HepG2 (cell line): ENCODE measurements at regions not wholly inside any gene's neighbourhood (a gene's known extent, or its start where the extent isn't known, plus 50 kb on each side); places are given as distances from the start of the nearest gene placed in this dataset.

Experiments used
- ATAC-seq: fragments of 200-7000 bp; cut with Tn5 transposase; 3 replicates; pipeline ENCODE4 v1.9.1; 2020; ENCODE audit warnings: mild to moderate bottlenecking, moderate library complexity
- BruUV-seq: library from RNA; stranded (reverse); fragments of 400-500 nt; replicated peaks from 2 replicates; lab custom pipeline; 2021; lab: Mats Ljungman, UMichigan
- CTCF ChIA-PET: fragments of 300-600 bp; formaldehyde crosslinking; extraction: SDS; loops from one replicate; lab custom pipeline; 2021; ENCODE audit warnings: low total read pairs, inconsistent platforms, low intra/inter-chr PET ratio; lab: Yijun Ruan, JAX
- POLR2A ChIA-PET: fragments of 350-600 bp; sonication (Branson Sonifier 250); formaldehyde crosslinking; loops from one replicate; lab custom pipeline; 2020; ENCODE audit warnings: antibody characterized with exemption, inconsistent platforms; lab: Yijun Ruan, JAX
- DNase-seq: peaks from one replicate; pipeline ENCODE4 v3.0.0-alpha.2; 2015; ENCODE audit warnings: low spot score
- FAIRE-seq: peaks from 3 replicates; lab custom pipeline; 2011; peaks lifted over from hg19 to GRCh38; lab: Jason Lieb, UNC
- H2AFZ ChIP-seq: one replicate; pipeline ENCODE4 v1.6.1; 2011; ENCODE audit warnings: low read length, inconsistent platforms
- H3K27ac ChIP-seq: fragments of 300-600 bp; 3 replicates; pipeline ENCODE4 v1.8.0; 2011; ENCODE audit warnings: mixed run types, mild to moderate bottlenecking, mixed read lengths, low read length, inconsistent platforms; ENCODE audit not compliant: insufficient read depth; ENCODE audit errors: extremely low read length
- H3K27me3 ChIP-seq, 2 experiments: fragments of 200-600 bp in 1 of 2; 2 replicates in 1 of 2; 3 replicates in 1 of 2; pipeline versions ENCODE4 v1.6.0 to v1.8.0; 2011; ENCODE audit warnings: low read length in 2 of 2, mild to moderate bottlenecking in 2 of 2, moderate library complexity in 2 of 2, inconsistent platforms in 1 of 2; ENCODE audit not compliant: insufficient read depth in 2 of 2, control insufficient read depth in 1 of 2
- H3K36me3 ChIP-seq, 2 experiments: fragments of 200-600 bp in 1 of 2; replicated peaks in 1 of 2; 2 replicates in 1 of 2; 3 replicates in 1 of 2; pipeline versions ENCODE4 v1.5.1 to v1.8.0; 2011; ENCODE audit warnings: low read length in 2 of 2, inconsistent platforms in 1 of 2; ENCODE audit not compliant: insufficient read depth in 2 of 2, control insufficient read depth in 1 of 2
- H3K4me1 ChIP-seq: 2 replicates; pipeline ENCODE4 v1.5.1; 2012; ENCODE audit warnings: low read length, inconsistent platforms; ENCODE audit not compliant: insufficient read depth
- H3K4me2 ChIP-seq: 2 replicates; pipeline ENCODE4 v1.6.0; 2011; ENCODE audit warnings: low read depth, low read length, inconsistent platforms
- H3K4me3 ChIP-seq, 3 experiments: fragments of 200-600 bp in 1 of 3; sonication (generic), shearing (Covaris generic) in 1 of 3; replicated peaks in 1 of 3; 2 replicates each; pipeline ENCODE4 v1.5.1; 2011 to 2016; ENCODE audit warnings: low read length in 3 of 3, inconsistent platforms in 2 of 3, low read depth in 2 of 3, mild to moderate bottlenecking in 2 of 3, control low read depth in 1 of 3, mixed read lengths in 1 of 3; ENCODE audit not compliant: insufficient read depth in 1 of 3
- H3K79me2 ChIP-seq: one replicate; pipeline ENCODE4 v1.6.1; 2011; ENCODE audit warnings: low read length, inconsistent platforms; ENCODE audit not compliant: insufficient read depth
- H3K9ac ChIP-seq: 2 replicates; pipeline ENCODE4 v1.6.0; 2011; ENCODE audit warnings: mild to moderate bottlenecking, low read depth, low read length, inconsistent platforms; ENCODE audit not compliant: insufficient read depth
- H3K9me3 ChIP-seq: 2 replicates; pipeline ENCODE4 v1.5.1; 2012; ENCODE audit warnings: mild to moderate bottlenecking, low read length
- H4K20me1 ChIP-seq: 2 replicates; pipeline ENCODE4 v1.6.0; 2011; ENCODE audit warnings: inconsistent platforms, mild to moderate bottlenecking, low read length, moderate library complexity; ENCODE audit not compliant: insufficient read depth
- ISX ChIP-seq: sonication (generic); formaldehyde crosslinking; conservative IDR thresholded peaks from 2 replicates; pipeline ENCODE4 v1.5.0; 2020; ENCODE audit warnings: missing genetic modification reagents
- JUN ChIP-seq: sonication (generic); formaldehyde crosslinking; IDR thresholded peaks from 2 replicates; pipeline ENCODE4 v1.4.0; 2020; ENCODE audit warnings: mild to moderate bottlenecking, missing genetic modification reagents
- NFE2L2 ChIP-seq: fragments of 150-350 bp; IDR thresholded peaks from 2 replicates; pipeline ENCODE4 v1.6.1; 2014; ENCODE audit warnings: low read length
- PRPF4 ChIP-seq: fragments of 200-400 bp; formaldehyde crosslinking; IDR thresholded peaks from 2 replicates; pipeline ENCODE4 v1.6.1; 2016; ENCODE audit warnings: low read length, low read depth; ENCODE audit not compliant: poor library complexity, severe bottlenecking
- SAP130 ChIP-seq: IDR thresholded peaks from 2 replicates; pipeline ENCODE4 v1.6.1; 2016; ENCODE audit warnings: low read depth
- TEAD2 ChIP-seq: sonication (generic); formaldehyde crosslinking; IDR thresholded peaks from 2 replicates; pipeline ENCODE4 v1.9.0; 2021; ENCODE audit warnings: missing genetic modification reagents
- ZC3H4 ChIP-seq: sonication (generic); formaldehyde crosslinking; IDR thresholded peaks from 2 replicates; pipeline ENCODE4 v1.4.0; 2020; ENCODE audit warnings: missing genetic modification reagents, borderline replicate concordance
- ZNF562 ChIP-seq: sonication (generic); formaldehyde crosslinking; IDR thresholded peaks from 2 replicates; pipeline ENCODE4 v1.8.0; 2022; ENCODE audit warnings: missing genetic modification reagents, borderline replicate concordance
- WGBS: methylation state at CpG from one replicate; pipeline ENCODE4 v1.1.6; 2017; ENCODE audit warnings: low lambda C conversion rate; 5-methylcytosine and 5-hydroxymethylcytosine counted together
- in situ Hi-C: cut with HindIII; loops from 2 replicates; pipeline ENCODE4 v1.10.0; 2017; ENCODE audit warnings: low pct_unique_long_range_greater_than_20kb; ENCODE audit not compliant: extremely low pct_ligation_motif_present
- intact Hi-C: fragments of 100-400 bp; cut with micrococcal nuclease; formaldehyde crosslinking; loops from one replicate; pipeline ENCODE4 v1.10.0; 2022; ENCODE audit not compliant: unreplicated experiment
- TF ChIP-seq, protein P1 (sequence below): sonication (generic); formaldehyde crosslinking; IDR thresholded peaks from 2 replicates; pipeline ENCODE4 v1.4.0; 2020; ENCODE audit warnings: mild to moderate bottlenecking, missing genetic modification reagents
- TF ChIP-seq, protein P2 (sequence below): sonication (generic); formaldehyde crosslinking; IDR thresholded peaks from 2 replicates; pipeline ENCODE4 v1.4.0; 2020; ENCODE audit warnings: mild to moderate bottlenecking, missing genetic modification reagents

DNA sequence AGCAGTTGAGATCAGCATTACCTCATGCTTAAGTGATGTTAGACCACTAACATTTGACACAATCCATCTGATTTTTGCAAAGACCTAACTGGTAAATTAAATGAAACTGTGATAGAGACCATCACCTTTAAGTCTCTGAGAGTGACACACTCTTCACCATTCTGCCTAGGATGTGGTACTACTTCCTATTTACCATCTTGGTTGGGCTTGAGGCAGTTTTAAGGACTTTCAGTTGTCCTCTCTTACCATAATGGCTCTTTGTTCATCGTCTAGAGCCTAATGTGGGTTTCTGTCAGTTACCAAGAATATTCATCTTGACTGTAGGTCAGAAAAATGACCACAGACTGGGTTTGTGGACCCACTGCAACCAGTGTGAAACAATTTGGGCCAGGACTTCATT is 158.1 kb downstream of the CETN3 start:
- Histone ChIP-seq H3K36me3 (no peaks in the 10 kb centered on the region), H3K4me3 (no peak overlapping the region), H2AFZ (no peak overlapping the region), H4K20me1 (no peaks in the 10 kb centered on the region), H3K4me1 (no peaks in the 10 kb centered on the region), H3K9me3 (no peaks in the 10 kb centered on the region), H3K4me2 (no peak overlapping the region), H3K27ac (no peak overlapping the region), H3K9ac (no peak overlapping the region), H3K79me2 (no peaks in the 10 kb centered on the region), H3K27me3 (no peaks in the 10 kb centered on the region; a peak in 1 of 5 replicates)
- DNase-seq (no peak), FAIRE-seq (no peak), ATAC-seq (no peak)
- BruUV-seq: no TSS peak
- ChIA-PET POLR2A (no interaction called here), CTCF (no interaction called here)
- TF ChIP-seq PRPF4: no peak
- no peak for TF ChIP-seq ISX (CRISPR knock-in tag)
- TF ChIP-seq SAP130 (CRISPR knock-in tag): no peak
- TF ChIP-seq NFE2L2: no peak
- TF ChIP-seq, protein P1, sequence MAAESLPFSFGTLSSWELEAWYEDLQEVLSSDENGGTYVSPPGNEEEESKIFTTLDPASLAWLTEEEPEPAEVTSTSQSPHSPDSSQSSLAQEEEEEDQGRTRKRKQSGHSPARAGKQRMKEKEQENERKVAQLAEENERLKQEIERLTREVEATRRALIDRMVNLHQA (CRISPR knock-in tag): no peak
- TF ChIP-seq ZC3H4: no peak
- TF ChIP-seq TEAD2 (CRISPR knock-in tag): no peak
- TF ChIP-seq, protein P2, sequence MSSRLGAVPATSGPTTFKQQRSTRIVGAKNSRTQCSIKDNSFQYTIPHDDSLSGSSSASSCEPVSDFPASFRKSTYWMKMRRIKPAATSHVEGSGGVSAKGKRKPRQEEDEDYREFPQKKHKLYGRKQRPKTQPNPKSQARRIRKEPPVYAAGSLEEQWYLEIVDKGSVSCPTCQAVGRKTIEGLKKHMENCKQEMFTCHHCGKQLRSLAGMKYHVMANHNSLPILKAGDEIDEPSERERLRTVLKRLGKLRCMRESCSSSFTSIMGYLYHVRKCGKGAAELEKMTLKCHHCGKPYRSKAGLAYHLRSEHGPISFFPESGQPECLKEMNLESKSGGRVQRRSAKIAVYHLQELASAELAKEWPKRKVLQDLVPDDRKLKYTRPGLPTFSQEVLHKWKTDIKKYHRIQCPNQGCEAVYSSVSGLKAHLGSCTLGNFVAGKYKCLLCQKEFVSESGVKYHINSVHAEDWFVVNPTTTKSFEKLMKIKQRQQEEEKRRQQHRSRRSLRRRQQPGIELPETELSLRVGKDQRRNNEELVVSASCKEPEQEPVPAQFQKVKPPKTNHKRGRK (CRISPR knock-in tag): no peak
- no peak for TF ChIP-seq ZNF562 (CRISPR knock-in tag)
- TF ChIP-seq JUN: no peak
- WGBS: 0% methylated on average over 1 of the region's 1 CpG
- intact Hi-C loops: no loop called here
- in situ Hi-C loops: no loop called here
